GM12878 (cell line): ENCODE measurements at regions not wholly inside any gene's neighbourhood (a gene's known extent, or its start where the extent isn't known, plus 50 kb on each side); places are given as distances from the start of the nearest gene placed in this dataset.

ENCODE experiments used
- ATAC-seq: fragments of 200-7000 bp; cut with Tn5 transposase; 3 replicates; pipeline ENCODE4 v1.9.1; 2020; ENCODE audit warnings: mild to moderate bottlenecking, moderate library complexity
- BruUV-seq: library from RNA; stranded (reverse); fragments of 400-500 nt; replicated peaks from 2 replicates; lab custom pipeline; 2021; lab: Mats Ljungman, UMichigan
- CTCF ChIA-PET: fragments of 300-600 bp; sonication (Branson Sonifier 250); formaldehyde crosslinking; extraction: SDS; loops from one replicate; lab custom pipeline; 2021; ENCODE audit warnings: inconsistent platforms; lab: Yijun Ruan, JAX
- POLR2A ChIA-PET: fragments of 350-600 bp; formaldehyde crosslinking; extraction: SDS; loops from one replicate; lab custom pipeline; 2021; ENCODE audit warnings: inconsistent platforms; lab: Charles Lee
- RAD21 ChIA-PET: fragments of 300-600 bp; sonication (Branson Sonifier 250); formaldehyde crosslinking; loops from one replicate; lab custom pipeline; 2023; ENCODE audit warnings: antibody characterized with exemption; ENCODE audit not compliant: unreplicated experiment; lab: Charles Lee
- SMC1A ChIA-PET: fragments of 300-600 bp; sonication (Branson Sonifier 250); formaldehyde crosslinking; loops from one replicate; lab custom pipeline; 2023; ENCODE audit not compliant: unreplicated experiment, uncharacterized antibody; lab: Charles Lee
- DNase-seq: peaks from one replicate; pipeline ENCODE4 v3.0.0-alpha.2; 2011; ENCODE audit warnings: low read depth, low spot score
- FAIRE-seq: peaks from 3 replicates; lab custom pipeline; 2011; peaks lifted over from hg19 to GRCh38; lab: Jason Lieb, UNC
- H2AFZ ChIP-seq: 2 replicates; pipeline ENCODE4 v1.6.0; 2011; ENCODE audit warnings: low read depth, low read length, control low read depth; ENCODE audit not compliant: control insufficient read depth
- H3K27ac ChIP-seq: 2 replicates; pipeline ENCODE4 v1.5.1; 2011; ENCODE audit warnings: control low read depth; ENCODE audit not compliant: control insufficient read depth, insufficient read depth
- H3K27me3 ChIP-seq, 2 experiments: replicated peaks in 1 of 2; 2 replicates each; pipeline versions ENCODE4 v1.6.0 to v1.6.1; 2011; ENCODE audit warnings: low read length in 1 of 2; ENCODE audit not compliant: control insufficient read depth in 2 of 2, insufficient read depth in 2 of 2
- H3K36me3 ChIP-seq, 2 experiments: 2 replicates each; pipeline ENCODE4 v1.5.1; 2011; ENCODE audit warnings: low read length in 1 of 2; ENCODE audit not compliant: control insufficient read depth in 2 of 2, insufficient read depth in 2 of 2
- H3K4me1 ChIP-seq: 2 replicates; pipeline ENCODE4 v1.6.1; 2011; ENCODE audit warnings: mild to moderate bottlenecking, low read length, moderate library complexity, mixed read lengths; ENCODE audit not compliant: control insufficient read depth, insufficient read depth
- H3K4me2 ChIP-seq: 2 replicates; pipeline ENCODE4 v1.6.0; 2011; ENCODE audit warnings: control low read depth; ENCODE audit not compliant: control insufficient read depth, insufficient read depth
- H3K4me3 ChIP-seq: fragments of 200-600 bp; sonication (generic); 2 replicates; pipeline ENCODE4 v1.5.1; 2016
- H3K79me2 ChIP-seq: 2 replicates; pipeline ENCODE4 v1.6.0; 2011; ENCODE audit warnings: low read length; ENCODE audit not compliant: control insufficient read depth, insufficient read depth
- H3K9ac ChIP-seq: 2 replicates; pipeline ENCODE4 v1.8.0; 2011; ENCODE audit warnings: low read length, control low read depth, mixed read lengths; ENCODE audit not compliant: control insufficient read depth, insufficient read depth
- H3K9me3 ChIP-seq: replicated peaks from 3 replicates; pipeline ENCODE4 v1.5.1; 2011; ENCODE audit warnings: mild to moderate bottlenecking, low read length; ENCODE audit not compliant: control insufficient read depth, insufficient read depth
- H4K20me1 ChIP-seq: 2 replicates; pipeline ENCODE4 v1.6.0; 2011; ENCODE audit not compliant: control insufficient read depth, insufficient read depth
- BCL3 ChIP-seq: IDR thresholded peaks from 2 replicates; pipeline ENCODE4 v1.6.1; 2011; ENCODE audit warnings: borderline replicate concordance, low read depth, mild to moderate bottlenecking, moderate library complexity, low read length; ENCODE audit not compliant: insufficient read depth, poor library complexity, severe bottlenecking
- CEBPZ ChIP-seq: fragments of 150-350 bp; IDR thresholded peaks from 2 replicates; pipeline ENCODE4 v1.6.1; 2016; ENCODE audit warnings: low read depth, low read length
- CREM ChIP-seq: IDR thresholded peaks from 2 replicates; pipeline ENCODE4 v1.6.1; 2014; ENCODE audit warnings: antibody characterized with exemption, low read depth
- E2F4 ChIP-seq: IDR thresholded peaks from 2 replicates; pipeline ENCODE4 v1.6.1; 2012; ENCODE audit warnings: low read depth, low read length, improper control_type of control experiment
- POU2F2 ChIP-seq: IDR thresholded peaks from 3 replicates; pipeline ENCODE4 v1.6.1; 2011; ENCODE audit warnings: low read depth, mild to moderate bottlenecking, low read length, borderline replicate concordance
- RAD21 ChIP-seq: IDR thresholded peaks from 2 replicates; pipeline ENCODE4 v1.6.1; 2011; ENCODE audit warnings: mild to moderate bottlenecking, low read depth, low read length, moderate library complexity; ENCODE audit not compliant: insufficient read depth
- RELA ChIP-seq: fragments of 450-650 bp; IDR thresholded peaks from 2 replicates; pipeline ENCODE4 v1.8.0; 2014; ENCODE audit warnings: borderline replicate concordance; ENCODE audit not compliant: partially characterized antibody
- REST ChIP-seq: IDR thresholded peaks from 2 replicates; pipeline ENCODE4 v1.6.1; 2012; ENCODE audit warnings: mild to moderate bottlenecking, low read depth, low read length
- STAT3 ChIP-seq: IDR thresholded peaks from 2 replicates; pipeline ENCODE4 v1.6.1; 2011; ENCODE audit warnings: low read depth, low read length, improper control_type of control experiment
- YBX1 ChIP-seq: fragments of 450-650 bp; IDR thresholded peaks from 2 replicates; pipeline ENCODE4 v1.6.1; 2016; ENCODE audit warnings: antibody characterized with exemption
- ZNF384 ChIP-seq: IDR thresholded peaks from 2 replicates; pipeline ENCODE4 v1.6.1; 2012; ENCODE audit warnings: low read depth, mild to moderate bottlenecking, low read length, improper control_type of control experiment, borderline replicate concordance
- WGBS: methylation state at CpG from one replicate; pipeline ENCODE4 v1.1.6; 2016; ENCODE audit warnings: low lambda C conversion rate; ENCODE audit not compliant: insufficient replicate concordance, insufficient coverage; ENCODE audit errors: missing lambda C conversion rate; 5-methylcytosine and 5-hydroxymethylcytosine counted together
- in situ Hi-C: fragments of 300-500 bp; cut with MboI; formaldehyde crosslinking; loops from 9 replicates; pipeline ENCODE4 v1.14.3; 2018; ENCODE audit warnings: mixed read lengths
- intact Hi-C: fragments of 100-400 bp; cut with micrococcal nuclease; formaldehyde crosslinking; loops from one replicate; pipeline ENCODE4 v1.14.2; 2022; ENCODE audit not compliant: unreplicated experiment

GRCh38 chr9:21570643-21571275 lies 88.6 kb upstream of the IFNE start:
- intact Hi-C loops: no loop called here
- SMC1A ChIA-PET: interaction anchor here (1.0 kb wide), 1 partner anchor 9 kb away, joined by 5 read pairs; no protein-coding TSS in a partner anchor
- TF ChIP-seq RAD21: no peak
- TF ChIP-seq STAT3: no peak
- no peak for TF ChIP-seq REST
- no peak for TF ChIP-seq BCL3
- no peak for TF ChIP-seq CREM
- no peak for TF ChIP-seq POU2F2
- no peak for TF ChIP-seq E2F4
- no peak for TF ChIP-seq CEBPZ
- TF ChIP-seq YBX1: no peak
- no peak for TF ChIP-seq RELA
- no peak for TF ChIP-seq ZNF384
- DNase-seq (no peak), FAIRE-seq (no peak), ATAC-seq (no peak)
- no TSS peak for BruUV-seq
- no peak overlapping the region for H3K4me2 ChIP-seq
- RAD21 ChIA-PET: no interaction called here
- H3K9ac ChIP-seq: no peak overlapping the region
- H3K9me3 ChIP-seq: no peaks in the 10 kb centered on the region
- CTCF ChIA-PET: interaction anchor here (1.3 kb wide), 1 partner anchor 9 kb away, joined by 4 read pairs; no protein-coding TSS in a partner anchor
- H4K20me1 ChIP-seq: no peaks in the 10 kb centered on the region
- no peak overlapping the region for H3K27ac ChIP-seq
- no peaks in the 10 kb centered on the region for H3K79me2 ChIP-seq
- H3K36me3 ChIP-seq: no peaks in the 10 kb centered on the region
- POLR2A ChIA-PET: no interaction called here
- no peak overlapping the region for H2AFZ ChIP-seq
- in situ Hi-C loops: no loop called here
- H3K4me3 ChIP-seq: no peak overlapping the region
- 39% methylated on average over 5 of the region's 5 CpGs for WGBS
- no peaks in the 10 kb centered on the region for H3K27me3 ChIP-seq
- no peaks in the 10 kb centered on the region for H3K4me1 ChIP-seq
